GM18868 (cell line): ENCODE measurements at regions not wholly inside any gene's neighbourhood (a gene's known extent, or its start where the extent isn't known, plus 50 kb on each side); places are given as distances from the start of the nearest gene placed in this dataset.
"Not testable (repeated sequence)": the region's sequence is repeated elsewhere in the genome, so short reads cannot be mapped to it uniquely, and the experiment has no call there.

ENCODE experiments used
- ATAC-seq: cut with Tn5 transposase; IDR thresholded peaks from one replicate; pipeline ENCODE4 v1.9.1; 2021; ENCODE audit warnings: mild to moderate bottlenecking, moderate library complexity; ENCODE audit not compliant: unreplicated experiment

GRCh38 chr5:27240791-27241190, 202.4 kb upstream of the CDH9 start:
- ATAC-seq: no peak

- no peak for ATAC-seq
These were observed 196.5 kb upstream of the CDH9 start for GRCh38 chr5:27234916-27235315.

GRCh38 chr5:27221410-27221809, 183.0 kb upstream of the CDH9 start:
- no peak for ATAC-seq

GRCh38 chr5:27220752-27221151, 182.4 kb upstream of the CDH9 start:
- no peak for ATAC-seq

- no peak for ATAC-seq
These were observed 179.6 kb upstream of the CDH9 start for GRCh38 chr5:27217977-27218376.

- no peak for ATAC-seq
These were observed 179.0 kb upstream of the CDH9 start for GRCh38 chr5:27217155-27217956.

- no peak for ATAC-seq
These were observed 178.1 kb upstream of the CDH9 start for GRCh38 chr5:27216367-27216950.

- ATAC-seq: no peak
These were observed 169.7 kb upstream of the CDH9 start for GRCh38 chr5:27208051-27208450.

- ATAC-seq: no peak
These were observed 153.6 kb upstream of the CDH9 start for GRCh38 chr5:27191786-27192510.

GRCh38 chr5:27172693-27173092, 134.3 kb upstream of the CDH9 start:
- ATAC-seq: no peak

GRCh38 chr5:27171761-27172261, 133.4 kb upstream of the CDH9 start:
- ATAC-seq: no peak

- ATAC-seq: no peak
These were observed 120.4 kb upstream of the CDH9 start for GRCh38 chr5:27158775-27159174.

GRCh38 chr5:27158171-27158570, 119.8 kb upstream of the CDH9 start:
- ATAC-seq: no peak

- ATAC-seq: no peak
These were observed 106.1 kb upstream of the CDH9 start for GRCh38 chr5:27144456-27144855.

- ATAC-seq: no peak
These were observed 102.4 kb upstream of the CDH9 start for GRCh38 chr5:27140831-27141230.

GRCh38 chr5:27130587-27130986, 92.2 kb upstream of the CDH9 start:
- ATAC-seq: no peak

GRCh38 chr5:27129926-27130325, 91.5 kb upstream of the CDH9 start:
- no peak for ATAC-seq

- no peak for ATAC-seq
These were observed 87.5 kb upstream of the CDH9 start for GRCh38 chr5:27125856-27126255.

- ATAC-seq: peak; percentile 64
These were observed 86.2 kb upstream of the CDH9 start for GRCh38 chr5:27124590-27124989.

- ATAC-seq: not testable (repeated sequence)
These were observed 81.4 kb upstream of the CDH9 start for GRCh38 chr5:27119736-27120321.

GRCh38 chr5:27103486-27103885, 65.1 kb upstream of the CDH9 start:
- no peak for ATAC-seq
